Activated CD4-positive, CD25-positive, alpha-beta regulatory T cell treated with anti-CD3 and anti-CD28 coated beads, Interleukin-2, amount 50 U/mL, for 16 hours (primary cell): ENCODE measurements at regions not wholly inside any gene's neighbourhood (a gene's known extent, or its start where the extent isn't known, plus 50 kb on each side); places are given as distances from the start of the nearest gene placed in this dataset.

Experiments used
- DNase-seq: peaks from one replicate; pipeline ENCODE4 v3.0.0-alpha.2; 2020; ENCODE audit warnings: low read depth, low spot score

DNA sequence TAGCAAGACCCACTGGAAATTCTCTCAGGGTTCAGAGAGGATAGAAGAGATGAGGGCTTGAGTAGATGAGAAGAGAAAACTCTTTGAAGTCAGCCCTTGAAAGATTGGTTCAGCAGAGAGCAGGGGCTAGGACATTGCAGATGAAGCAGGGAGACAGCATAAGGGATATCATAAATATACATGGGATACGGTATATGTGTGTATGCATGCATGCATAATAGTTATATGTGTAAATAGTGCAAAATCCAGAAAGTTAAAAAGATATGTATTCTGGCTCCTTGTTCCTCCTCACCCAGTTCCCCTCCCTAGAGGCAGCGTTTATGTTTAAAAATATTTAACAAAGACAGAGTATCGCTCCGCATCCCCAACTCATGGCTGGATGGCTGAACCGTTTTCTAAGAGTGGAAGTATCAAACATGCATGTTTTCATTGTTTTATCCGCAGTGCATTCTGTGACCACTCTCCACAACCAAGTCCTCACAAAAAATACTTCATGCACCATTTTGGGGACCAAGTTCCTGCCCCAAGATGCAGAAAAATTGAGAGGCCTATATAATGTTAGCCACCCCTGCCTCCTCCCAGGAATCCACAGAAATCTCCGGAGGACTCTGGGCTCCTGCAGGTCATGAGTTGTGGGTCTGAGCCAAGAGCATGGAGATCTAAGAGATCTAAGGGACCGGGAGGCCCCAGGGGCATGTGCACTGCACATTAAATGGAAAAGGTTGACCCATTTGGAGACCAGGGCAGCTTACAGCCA lies 119.5 kb downstream of the MTX3 start:
- no peak for DNase-seq

GRCh38 chr5:79868163-79868670 lies 122.8 kb downstream of the MTX3 start:
- no peak for DNase-seq

DNA sequence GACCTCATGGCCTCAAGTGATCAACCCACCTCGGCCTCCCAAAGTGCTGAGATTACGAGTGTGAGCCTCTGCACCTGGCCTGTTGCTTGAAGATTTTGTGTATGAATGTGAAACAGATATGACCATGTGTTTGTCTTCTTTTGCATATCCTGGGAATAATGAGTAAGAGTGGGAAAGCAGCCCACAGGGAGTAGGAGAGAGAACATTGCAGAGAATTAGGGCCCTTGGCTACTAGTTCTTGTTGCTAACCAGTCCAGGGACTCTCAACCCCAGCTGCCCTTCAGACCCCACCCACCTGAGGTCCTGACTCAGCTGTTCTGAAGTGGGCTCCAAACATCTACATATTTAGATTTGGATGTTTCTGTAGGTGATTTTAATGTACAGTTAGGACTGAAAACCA lies 125.5 kb downstream of the MTX3 start:
- DNase-seq = no peak

- no peak for DNase-seq
Observed at GRCh38 chr5:79864364-79864763, 126.7 kb downstream of the MTX3 start.

- no peak for DNase-seq
Observed at GRCh38 chr5:79859588-79859987, 131.5 kb downstream of the MTX3 start.

- no peak for DNase-seq
Observed at GRCh38 chr5:79858410-79858723, 132.7 kb downstream of the MTX3 start.

DNA sequence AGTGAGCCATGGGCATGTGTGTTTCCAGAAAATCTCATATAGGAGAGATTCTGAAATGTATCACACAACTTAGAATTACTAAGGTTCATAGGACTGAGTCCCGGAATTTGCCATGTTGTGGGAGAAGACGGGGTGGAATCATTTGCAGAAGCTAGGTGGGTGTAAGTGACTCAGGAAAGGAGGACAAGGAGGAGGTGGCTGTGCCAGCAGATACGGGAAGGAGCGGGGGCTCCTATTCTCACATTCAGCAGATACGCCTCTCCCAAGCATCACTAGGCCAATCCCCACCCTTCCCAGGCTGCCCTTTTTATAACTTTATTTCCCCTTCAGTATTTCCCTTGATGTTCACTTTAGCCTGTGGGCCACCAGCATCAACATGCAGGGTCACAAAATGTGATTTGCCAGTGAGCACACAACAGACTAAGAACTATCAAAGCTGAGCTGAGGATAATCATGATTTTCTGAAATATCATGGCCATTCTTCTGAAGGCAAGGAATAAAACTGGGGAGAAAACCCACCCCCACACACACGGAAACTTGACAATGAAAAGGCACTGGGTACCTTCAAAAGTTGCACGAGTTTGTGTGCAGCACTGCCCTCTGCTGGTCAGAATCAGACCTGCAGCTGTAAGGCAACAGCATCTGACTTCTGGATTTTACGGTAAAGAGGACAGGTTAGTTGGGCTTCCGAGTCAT lies 133.2 kb downstream of the MTX3 start:
- peak; percentile 62 for DNase-seq

GRCh38 chr5:79856456-79857055 lies 134.5 kb downstream of the MTX3 start:
- no peak for DNase-seq

DNA sequence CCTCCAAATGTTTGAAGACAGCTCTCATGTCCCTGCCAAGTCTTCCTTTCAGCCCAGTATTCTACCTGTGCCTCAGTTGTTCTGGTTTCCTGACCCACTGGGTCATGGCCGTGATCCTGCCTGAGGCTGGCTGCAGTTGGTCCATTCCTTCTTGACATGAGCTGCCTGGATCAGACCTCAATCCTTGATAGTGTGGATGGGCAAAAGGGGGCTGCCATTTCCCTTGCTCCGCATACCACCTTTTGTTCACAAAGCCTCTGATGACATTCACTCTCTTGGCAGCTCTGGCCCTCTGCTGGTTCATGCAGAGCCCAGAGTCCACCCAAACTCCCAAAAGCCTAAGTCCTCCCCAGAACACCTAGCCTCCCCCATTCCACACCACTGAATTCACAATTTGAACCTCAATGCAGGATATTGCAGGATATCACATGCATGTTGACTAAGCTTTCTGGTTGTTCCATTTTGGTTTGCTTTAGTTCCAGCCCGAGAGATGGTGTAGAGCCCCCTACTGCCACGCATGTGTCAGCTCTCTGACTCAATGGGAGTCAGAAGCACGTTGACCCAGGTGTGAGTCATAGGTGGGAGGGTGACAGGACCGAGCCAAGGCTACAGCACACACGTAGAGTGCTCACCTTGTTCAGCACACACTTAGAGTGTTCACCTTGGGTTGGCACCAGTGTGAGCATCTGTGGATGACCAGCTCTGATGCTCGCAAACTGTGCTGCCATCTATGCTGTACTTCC lies 137.2 kb downstream of the MTX3 start:
- DNase-seq = no peak

GRCh38 chr5:79853028-79853427 lies 138.0 kb downstream of the MTX3 start:
- DNase-seq = no peak

DNA sequence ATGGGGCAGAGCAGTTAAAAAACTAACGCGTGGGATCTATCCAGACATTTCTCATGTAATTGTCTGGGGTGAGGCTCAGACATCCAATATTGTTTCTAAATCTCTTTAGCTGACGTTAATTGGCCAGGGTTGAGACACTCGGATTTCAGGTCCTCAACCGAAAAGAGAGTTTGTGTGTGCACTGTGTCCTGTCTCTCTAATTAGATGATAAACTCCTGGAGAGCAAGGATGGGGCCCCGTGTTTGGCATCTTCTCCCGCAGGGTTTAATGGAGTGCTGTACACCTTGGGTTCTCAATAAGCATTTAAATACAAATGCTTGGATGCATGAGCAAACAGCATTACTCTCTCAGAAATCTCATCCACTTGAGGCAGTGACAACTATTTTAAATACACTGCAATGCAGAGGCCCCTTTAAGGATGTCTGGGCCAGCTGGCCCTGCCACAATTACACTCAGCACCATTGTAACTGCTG lies 139.6 kb downstream of the MTX3 start:
- DNase-seq = no peak

GRCh38 chr5:79850941-79851340 lies 140.1 kb downstream of the MTX3 start:
- DNase-seq = no peak

GRCh38 chr5:79850316-79850822 lies 140.7 kb downstream of the MTX3 start:
- no peak for DNase-seq

- no peak for DNase-seq
Observed at GRCh38 chr5:79849486-79850315, 141.4 kb downstream of the MTX3 start.
